ENCODE measurements at regions not wholly inside any gene's neighbourhood (a gene's known extent, or its start where the extent isn't known, plus 50 kb on each side); places are given as distances from the start of the nearest gene placed in this dataset.

DNA sequence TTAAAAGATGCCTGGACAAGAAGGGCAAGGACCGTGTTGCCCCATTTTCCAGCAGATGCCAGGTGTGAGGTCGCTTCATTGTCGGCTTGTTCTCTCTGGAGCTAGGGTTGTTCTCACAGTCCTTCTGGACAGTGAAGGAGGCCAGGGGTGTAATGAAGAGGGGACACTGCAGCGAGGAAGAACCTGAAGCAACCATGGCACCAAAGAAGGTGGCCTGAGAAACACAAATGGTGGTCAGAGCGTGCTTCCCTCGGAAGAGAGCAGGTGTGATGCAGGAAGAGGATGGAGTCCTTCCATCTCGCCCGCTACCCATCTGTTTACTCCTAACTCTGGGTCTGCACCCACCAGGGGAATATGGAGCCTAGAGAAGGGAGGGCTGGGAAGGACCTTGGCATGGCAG lies 50.3 kb upstream of the TWIST2 start:
- TF ChIP-seq, protein P1, sequence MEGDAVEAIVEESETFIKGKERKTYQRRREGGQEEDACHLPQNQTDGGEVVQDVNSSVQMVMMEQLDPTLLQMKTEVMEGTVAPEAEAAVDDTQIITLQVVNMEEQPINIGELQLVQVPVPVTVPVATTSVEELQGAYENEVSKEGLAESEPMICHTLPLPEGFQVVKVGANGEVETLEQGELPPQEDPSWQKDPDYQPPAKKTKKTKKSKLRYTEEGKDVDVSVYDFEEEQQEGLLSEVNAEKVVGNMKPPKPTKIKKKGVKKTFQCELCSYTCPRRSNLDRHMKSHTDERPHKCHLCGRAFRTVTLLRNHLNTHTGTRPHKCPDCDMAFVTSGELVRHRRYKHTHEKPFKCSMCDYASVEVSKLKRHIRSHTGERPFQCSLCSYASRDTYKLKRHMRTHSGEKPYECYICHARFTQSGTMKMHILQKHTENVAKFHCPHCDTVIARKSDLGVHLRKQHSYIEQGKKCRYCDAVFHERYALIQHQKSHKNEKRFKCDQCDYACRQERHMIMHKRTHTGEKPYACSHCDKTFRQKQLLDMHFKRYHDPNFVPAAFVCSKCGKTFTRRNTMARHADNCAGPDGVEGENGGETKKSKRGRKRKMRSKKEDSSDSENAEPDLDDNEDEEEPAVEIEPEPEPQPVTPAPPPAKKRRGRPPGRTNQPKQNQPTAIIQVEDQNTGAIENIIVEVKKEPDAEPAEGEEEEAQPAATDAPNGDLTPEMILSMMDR (IDR thresholded peaks at IDR 0.05): no peak
- no peaks in the 10 kb centered on the region for H3K9me3 ChIP-seq
- no peak overlapping the region for H3K4me3 ChIP-seq
- H3K27ac ChIP-seq: no peak overlapping the region
- peaks cover 0 to 48% of the 10 kb centered on the region in 2 donors for H3K27me3 ChIP-seq
- no peaks in the 10 kb centered on the region for H3K36me3 ChIP-seq
- DNase-seq: no peak
- no peaks in the 10 kb centered on the region for H3K4me1 ChIP-seq
- intact Hi-C loops (cut with DNase I; ENCODE audit: low total_unique reads): no loop called here
